ENCODE measurements at regions not wholly inside any gene's neighbourhood (a gene's known extent, or its start where the extent isn't known, plus 50 kb on each side); places are given as distances from the start of the nearest gene placed in this dataset.
A peak's percentile ranks its signal among the peaks of the same experiment; 100 is the strongest.
"Not testable (repeated sequence)": the region's sequence is repeated elsewhere in the genome, so short reads cannot be mapped to it uniquely, and the experiment has no call there.

GRCh38 chr17:77793971-77794235 lies 164.6 kb upstream of the TNRC6C start:
- DNase-seq (ENCODE audit: low read depth, low spot score): no peak
- in situ Hi-C loops (cut with HindIII; ENCODE audit: low pct_unique_long_range_greater_than_20kb, low sequenced_read_pairs): no loop called here

GRCh38 chr17:77794846-77795245 lies 163.7 kb upstream of the TNRC6C start:
- in situ Hi-C loops (cut with HindIII; ENCODE audit: low pct_unique_long_range_greater_than_20kb, low sequenced_read_pairs): no loop called here

DNA sequence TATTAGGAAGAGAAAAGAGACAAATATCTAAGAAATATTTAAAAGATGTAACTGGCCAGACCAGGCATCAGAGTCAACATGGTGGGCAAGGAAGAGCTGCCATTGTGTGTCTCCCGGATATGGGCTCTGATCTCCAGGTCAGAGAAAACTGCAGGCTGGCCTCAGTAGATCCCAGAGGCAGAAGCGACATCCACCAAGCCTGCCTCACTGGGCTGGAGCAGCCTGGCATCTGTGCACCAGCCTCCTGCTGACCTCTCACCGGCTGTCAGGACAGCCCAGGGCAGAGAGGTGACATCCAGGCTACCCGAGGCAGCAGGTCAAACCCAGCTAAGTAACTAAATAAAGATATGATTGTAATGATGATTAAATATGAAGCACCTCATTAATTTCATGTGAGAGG lies 162.8 kb upstream of the TNRC6C start:
- DNase-seq (ENCODE audit: low read depth, low spot score): no peak
- in situ Hi-C loops (cut with HindIII; ENCODE audit: low pct_unique_long_range_greater_than_20kb, low sequenced_read_pairs): no loop called here

More at GRCh38 chr17:77794846-77795245, 163.7 kb upstream of the TNRC6C start:
- DNase-seq (ENCODE audit: low read depth, low spot score): no peak

- in situ Hi-C loops (cut with HindIII; ENCODE audit: low pct_unique_long_range_greater_than_20kb, low sequenced_read_pairs): no loop called here
Measured at GRCh38 chr17:77796176-77796860, 162.2 kb upstream of the TNRC6C start.

GRCh38 chr17:77798031-77798430 lies 160.5 kb upstream of the TNRC6C start:
- no peak for DNase-seq (ENCODE audit: low read depth, low spot score)
- in situ Hi-C loops (cut with HindIII; ENCODE audit: low pct_unique_long_range_greater_than_20kb, low sequenced_read_pairs): no loop called here

More at GRCh38 chr17:77796176-77796860, 162.2 kb upstream of the TNRC6C start:
- DNase-seq (ENCODE audit: low read depth, low spot score): no peak

- no peak for DNase-seq (ENCODE audit: low read depth, low spot score)
- in situ Hi-C loops (cut with HindIII; ENCODE audit: low pct_unique_long_range_greater_than_20kb, low sequenced_read_pairs): no loop called here
Measured at GRCh38 chr17:77798481-77798880, 160.0 kb upstream of the TNRC6C start.

DNA sequence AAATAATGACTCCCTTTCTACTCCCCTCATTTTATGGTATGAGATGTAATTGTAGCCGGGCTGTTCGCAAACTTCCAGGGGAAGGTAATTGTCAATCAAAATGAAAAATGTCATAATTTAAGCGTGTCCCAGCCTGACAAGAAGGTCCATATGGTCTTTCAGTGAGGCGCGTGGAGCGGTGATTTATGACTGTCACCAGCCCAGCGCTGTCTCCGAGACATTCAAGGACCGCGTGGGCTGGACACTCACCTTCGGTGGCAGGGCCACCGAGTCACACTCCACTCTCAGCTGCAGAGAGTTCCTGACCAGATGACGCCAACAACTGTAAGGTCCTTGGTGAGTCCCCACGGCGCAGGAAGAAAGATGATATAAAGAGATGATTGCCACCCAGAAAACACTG lies 157.7 kb upstream of the TNRC6C start:
- in situ Hi-C loops (cut with HindIII; ENCODE audit: low pct_unique_long_range_greater_than_20kb, low sequenced_read_pairs): no loop called here
- no peak for DNase-seq (ENCODE audit: low read depth, low spot score)

DNA sequence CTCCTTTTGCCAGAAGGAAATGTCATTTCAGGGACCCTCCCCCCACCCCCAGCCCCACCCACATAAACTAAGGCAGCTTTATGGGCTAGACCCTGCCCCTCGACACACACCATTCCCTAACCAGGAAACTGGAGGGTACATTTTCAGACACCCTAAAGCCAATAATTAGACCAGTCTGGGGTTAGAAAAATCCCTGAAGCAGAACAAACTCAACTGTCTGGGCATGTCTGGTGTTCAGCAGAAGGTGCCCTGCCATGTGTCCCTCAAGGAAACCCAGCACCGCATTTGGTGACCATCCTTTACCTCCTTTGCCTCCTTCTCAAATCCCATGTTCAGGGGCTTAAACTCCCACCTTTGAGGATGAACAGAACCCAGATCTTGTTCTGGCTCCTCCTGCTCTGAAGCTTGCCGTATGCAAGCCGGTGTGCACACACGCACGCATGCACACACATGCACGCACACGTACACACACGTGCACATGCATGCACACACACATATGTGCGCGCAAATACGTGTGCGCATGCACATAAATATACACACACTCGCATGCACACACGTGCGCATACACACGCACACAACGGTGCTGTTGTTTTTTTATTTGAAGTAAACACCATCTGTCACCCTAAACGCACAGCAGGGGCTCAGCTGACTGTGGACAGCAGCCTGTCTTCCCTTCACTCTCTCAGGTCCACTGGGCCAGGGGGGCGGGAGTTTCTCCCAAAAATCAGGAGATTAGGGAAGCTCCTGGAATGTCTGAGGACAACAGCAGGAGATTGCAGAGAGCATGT lies 156.8 kb upstream of the TNRC6C start:
- DNase-seq (ENCODE audit: low read depth, low spot score): no peak
- in situ Hi-C loops (cut with HindIII; ENCODE audit: low pct_unique_long_range_greater_than_20kb, low sequenced_read_pairs): no loop called here

GRCh38 chr17:77802333-77802615 lies 156.2 kb upstream of the TNRC6C start:
- in situ Hi-C loops (cut with HindIII; ENCODE audit: low pct_unique_long_range_greater_than_20kb, low sequenced_read_pairs): no loop called here
- no peak for DNase-seq (ENCODE audit: low read depth, low spot score)

DNA sequence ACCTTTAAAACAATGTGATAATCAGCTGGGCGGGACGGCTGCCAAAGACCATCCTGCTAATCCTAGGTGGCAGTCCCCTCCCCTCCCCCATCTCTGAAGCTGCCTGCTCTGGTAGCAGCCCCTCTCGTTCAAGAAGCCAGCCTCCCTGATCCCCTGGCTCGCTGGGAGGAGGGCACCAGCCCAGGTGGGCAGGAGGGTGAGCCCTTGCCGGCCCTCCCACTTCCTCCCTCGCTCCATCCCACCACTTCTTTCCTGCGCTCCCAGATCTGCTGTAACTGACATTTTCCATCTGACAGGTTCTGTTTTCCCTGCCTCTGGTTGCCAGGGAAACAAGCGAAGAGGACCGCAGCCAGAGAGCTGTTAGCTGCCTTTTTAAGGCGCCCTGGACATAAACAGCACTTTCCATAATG lies 155.7 kb upstream of the TNRC6C start:
- in situ Hi-C loops (cut with HindIII; ENCODE audit: low pct_unique_long_range_greater_than_20kb, low sequenced_read_pairs): no loop called here
- peak; percentile 32 for DNase-seq (ENCODE audit: low read depth, low spot score)

DNA sequence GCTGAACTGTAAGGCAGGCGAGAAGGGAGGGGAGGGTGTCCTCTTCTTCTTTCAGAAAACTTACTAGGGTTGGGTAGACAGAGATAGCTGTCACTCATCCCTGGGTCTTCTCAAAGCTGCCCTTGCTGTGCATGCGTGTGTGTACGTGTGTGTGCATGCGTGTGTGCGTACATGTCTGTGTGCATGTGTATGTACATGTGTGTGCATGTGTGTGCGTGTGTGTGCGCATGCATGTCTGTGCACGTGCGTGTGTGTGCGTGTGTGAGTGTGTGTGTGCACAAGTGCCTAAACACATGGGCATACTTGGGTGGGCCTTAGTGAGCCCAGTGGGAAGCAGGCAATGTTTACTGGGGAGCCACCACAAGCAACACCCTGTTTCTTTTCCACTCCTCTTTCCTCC lies 154.8 kb upstream of the TNRC6C start:
- in situ Hi-C loops (cut with HindIII; ENCODE audit: low pct_unique_long_range_greater_than_20kb, low sequenced_read_pairs): no loop called here

DNA sequence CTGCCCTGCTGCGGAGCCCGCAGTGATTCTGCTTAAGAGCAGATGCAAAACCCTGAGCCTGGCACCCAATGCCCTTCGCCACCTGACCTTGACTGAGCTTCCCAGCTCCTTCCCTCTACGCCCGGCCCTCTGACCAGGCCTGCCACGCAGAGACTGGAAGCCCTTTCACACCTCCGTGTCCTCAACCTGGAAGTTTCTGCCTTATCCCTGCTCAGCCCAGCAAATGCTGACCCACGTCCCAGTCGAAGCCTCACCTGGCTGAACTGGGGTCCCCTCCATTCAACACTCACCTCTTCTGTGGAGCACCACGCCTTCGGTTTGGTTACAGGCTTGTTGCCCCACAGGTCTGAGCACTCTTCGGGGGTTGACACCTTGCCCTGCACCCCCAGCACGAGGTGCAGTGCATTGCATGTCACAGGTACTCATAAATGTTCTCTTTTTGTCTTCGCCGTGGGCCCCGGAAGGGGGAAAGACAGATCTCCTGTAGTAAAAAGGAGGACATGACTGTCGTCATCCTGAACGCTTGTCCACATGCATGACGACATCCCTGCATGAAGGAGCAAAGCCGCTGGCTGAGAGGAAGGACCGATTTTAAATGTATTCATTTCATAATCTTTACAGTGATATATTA lies 153.6 kb upstream of the TNRC6C start:
- no peak for DNase-seq (ENCODE audit: low read depth, low spot score)
- in situ Hi-C loops (cut with HindIII; ENCODE audit: low pct_unique_long_range_greater_than_20kb, low sequenced_read_pairs): no loop called here

More for the DNA sequence above, 154.8 kb upstream of the TNRC6C start:
- no peak for DNase-seq (ENCODE audit: low read depth, low spot score)

GRCh38 chr17:77805970-77806369 lies 152.5 kb upstream of the TNRC6C start:
- DNase-seq (ENCODE audit: low read depth, low spot score); in situ Hi-C loops (cut with HindIII; ENCODE audit: low pct_unique_long_range_greater_than_20kb, low sequenced_read_pairs): not testable (repeated sequence)

- no peak for DNase-seq (ENCODE audit: low read depth, low spot score)
- in situ Hi-C loops (cut with HindIII; ENCODE audit: low pct_unique_long_range_greater_than_20kb, low sequenced_read_pairs): no loop called here
Measured at GRCh38 chr17:77807051-77807745, 151.3 kb upstream of the TNRC6C start.

- DNase-seq (ENCODE audit: low read depth, low spot score): no peak
- in situ Hi-C loops (cut with HindIII; ENCODE audit: low pct_unique_long_range_greater_than_20kb, low sequenced_read_pairs): no loop called here
Measured at GRCh38 chr17:77807746-77808441, 150.6 kb upstream of the TNRC6C start.

DNA sequence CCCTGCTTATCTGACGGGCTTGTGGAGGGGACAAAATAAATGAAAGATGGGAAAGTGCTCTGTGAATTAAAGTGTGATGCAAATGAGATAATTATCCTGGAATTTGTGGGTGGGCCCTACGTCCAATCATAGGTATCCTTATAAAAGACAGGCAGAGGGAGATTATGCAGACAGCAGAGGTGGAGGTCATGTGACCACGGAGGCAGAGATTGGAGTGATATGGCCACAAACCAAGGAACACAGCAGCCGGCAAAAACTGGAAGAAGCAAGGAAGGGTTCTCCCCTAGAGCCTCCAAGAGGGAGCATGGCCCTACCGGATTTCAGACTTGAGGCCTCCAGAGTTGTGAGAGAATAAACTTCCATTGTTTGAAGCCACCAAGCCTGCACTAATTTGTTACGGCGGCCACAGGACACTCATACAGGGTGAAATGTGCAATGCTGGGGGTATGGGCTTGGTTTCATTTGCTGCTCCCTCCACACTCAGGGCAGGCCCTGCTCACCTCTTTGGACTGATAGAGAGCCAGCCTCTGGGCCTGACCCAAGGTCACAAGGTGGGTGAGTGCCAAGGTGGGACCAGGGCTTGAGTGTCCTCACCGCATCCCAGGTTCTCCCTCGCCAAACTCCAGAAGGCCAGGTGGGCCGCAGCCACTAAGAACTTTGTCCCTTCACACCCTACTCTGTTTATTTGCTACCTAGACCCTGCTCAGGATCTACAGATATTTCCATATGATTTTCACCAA lies 149.6 kb upstream of the TNRC6C start:
- DNase-seq (ENCODE audit: low read depth, low spot score): no peak
- in situ Hi-C loops (cut with HindIII; ENCODE audit: low pct_unique_long_range_greater_than_20kb, low sequenced_read_pairs): no loop called here

- no peak for DNase-seq (ENCODE audit: low read depth, low spot score)
- in situ Hi-C loops (cut with HindIII; ENCODE audit: low pct_unique_long_range_greater_than_20kb, low sequenced_read_pairs): no loop called here
Measured at GRCh38 chr17:77809814-77810213, 148.7 kb upstream of the TNRC6C start.
